ENCODE measurements at regions not wholly inside any gene's neighbourhood (a gene's known extent, or its start where the extent isn't known, plus 50 kb on each side); places are given as distances from the start of the nearest gene placed in this dataset.

- Mint-ChIP-seq H3K9me3 (ENCODE audit: unreplicated experiment) (peaks cover 42% of the 10 kb centered on the region), H3K36me3 (ENCODE audit: unreplicated experiment) (no peaks in the 10 kb centered on the region), H3K27me3 (ENCODE audit: unreplicated experiment) (no peaks in the 10 kb centered on the region), H3K27ac (ENCODE audit: unreplicated experiment) (no peak overlapping the region), H3K4me1 (ENCODE audit: unreplicated experiment) (no peaks in the 10 kb centered on the region), H3K4me3 (ENCODE audit: unreplicated experiment) (no peak overlapping the region)
- DNase-seq (ENCODE audit: extremely low spot score, unreplicated experiment), result no peak
- TF ChIP-seq CTCF (IDR thresholded peaks at IDR 0.05), result no peak
These were observed 1087.3 kb upstream of the PRKX start for GRCh38 chrX:4800756-4801155.

GRCh38 chrX:4787971-4788370 is 1074.5 kb upstream of the PRKX start:
- Mint-ChIP-seq H3K9me3 (ENCODE audit: unreplicated experiment) (peaks cover 20% of the 10 kb centered on the region), H3K27ac (ENCODE audit: unreplicated experiment) (no peak overlapping the region), H3K4me1 (ENCODE audit: unreplicated experiment) (no peaks in the 10 kb centered on the region), H3K27me3 (ENCODE audit: unreplicated experiment) (no peaks in the 10 kb centered on the region), H3K36me3 (ENCODE audit: unreplicated experiment) (no peaks in the 10 kb centered on the region), H3K4me3 (ENCODE audit: unreplicated experiment) (no peak overlapping the region)
- DNase-seq (ENCODE audit: extremely low spot score, unreplicated experiment), result no peak
- TF ChIP-seq CTCF (IDR thresholded peaks at IDR 0.05), result no peak

DNA sequence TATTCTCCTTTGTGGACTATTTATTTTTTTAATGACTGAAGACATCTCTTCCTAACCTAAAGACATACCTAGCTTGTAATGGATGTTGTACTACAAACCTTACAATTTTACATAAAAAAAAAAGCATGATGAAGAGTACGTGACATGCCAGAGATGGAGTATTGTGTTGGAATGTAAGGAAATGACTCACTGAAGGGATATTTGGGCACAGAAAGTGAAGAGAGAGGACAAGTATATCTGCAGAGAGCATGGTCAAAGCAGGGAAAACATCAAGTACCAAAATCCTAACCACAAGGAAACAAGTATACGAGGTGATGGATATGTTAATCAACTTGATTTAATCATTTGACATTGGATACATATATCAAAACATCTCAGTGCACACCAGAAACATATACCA is 1051.4 kb upstream of the PRKX start:
- DNase-seq (ENCODE audit: extremely low spot score, unreplicated experiment), result no peak

DNA sequence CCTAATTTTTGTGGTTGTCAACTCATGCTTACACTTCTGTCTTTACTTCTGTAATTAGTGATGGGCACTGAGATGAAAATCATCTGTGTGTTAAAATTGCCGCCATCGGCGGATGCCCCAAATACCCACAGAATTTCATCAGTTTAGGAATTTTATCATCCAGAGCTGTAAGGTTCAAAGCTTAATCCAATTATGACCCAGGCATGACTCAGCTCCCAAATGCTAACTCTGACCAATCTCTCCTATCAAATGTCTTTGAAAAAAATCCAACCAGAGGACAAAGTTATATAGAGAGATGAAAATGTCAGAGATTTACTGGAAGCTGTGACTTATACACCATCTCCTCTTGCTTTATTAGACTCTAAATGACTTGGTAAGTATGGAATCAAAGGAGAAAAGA is 1048.7 kb upstream of the PRKX start:
- Mint-ChIP-seq H3K9me3 (ENCODE audit: unreplicated experiment) (peaks cover 28% of the 10 kb centered on the region), H3K36me3 (ENCODE audit: unreplicated experiment) (no peaks in the 10 kb centered on the region), H3K27ac (ENCODE audit: unreplicated experiment) (no peak overlapping the region), H3K27me3 (ENCODE audit: unreplicated experiment) (no peaks in the 10 kb centered on the region), H3K4me1 (ENCODE audit: unreplicated experiment) (no peaks in the 10 kb centered on the region), H3K4me3 (ENCODE audit: unreplicated experiment) (no peak overlapping the region)
- DNase-seq (ENCODE audit: extremely low spot score, unreplicated experiment), result no peak
- no peak for TF ChIP-seq CTCF (IDR thresholded peaks at IDR 0.05)

More for the DNA sequence above, 1051.4 kb upstream of the PRKX start:
- Mint-ChIP-seq H3K27me3 (ENCODE audit: unreplicated experiment) (no peaks in the 10 kb centered on the region), H3K27ac (ENCODE audit: unreplicated experiment) (no peak overlapping the region), H3K9me3 (ENCODE audit: unreplicated experiment) (peaks cover 21% of the 10 kb centered on the region), H3K4me3 (ENCODE audit: unreplicated experiment) (no peak overlapping the region), H3K4me1 (ENCODE audit: unreplicated experiment) (no peaks in the 10 kb centered on the region), H3K36me3 (ENCODE audit: unreplicated experiment) (no peaks in the 10 kb centered on the region)
- no peak for TF ChIP-seq CTCF (IDR thresholded peaks at IDR 0.05)

GRCh38 chrX:4754878-4755604 is 1041.6 kb upstream of the PRKX start:
- DNase-seq (ENCODE audit: extremely low spot score, unreplicated experiment), result no peak
- Mint-ChIP-seq H3K4me3 (ENCODE audit: unreplicated experiment) (no peak overlapping the region), H3K36me3 (ENCODE audit: unreplicated experiment) (no peaks in the 10 kb centered on the region), H3K4me1 (ENCODE audit: unreplicated experiment) (no peaks in the 10 kb centered on the region), H3K27ac (ENCODE audit: unreplicated experiment) (no peak overlapping the region), H3K9me3 (ENCODE audit: unreplicated experiment) (peaks cover 24% of the 10 kb centered on the region), H3K27me3 (ENCODE audit: unreplicated experiment) (no peaks in the 10 kb centered on the region)
- TF ChIP-seq CTCF (IDR thresholded peaks at IDR 0.05), result no peak
